ENCODE measurements at regions not wholly inside any gene's neighbourhood (a gene's known extent, or its start where the extent isn't known, plus 50 kb on each side); places are given as distances from the start of the nearest gene placed in this dataset.

- no peak for TF ChIP-seq CTCF (IDR thresholded peaks at IDR 0.05)
- TF ChIP-seq POLR2A (IDR thresholded peaks at IDR 0.05) = no peak
- TF ChIP-seq POLR2AphosphoS5 (IDR thresholded peaks at IDR 0.05) = no peak
- no peak for TF ChIP-seq EP300 (IDR thresholded peaks at IDR 0.05)
These were observed 80.1 kb upstream of the TSHZ2 start for GRCh38 chr20:52892023-52892422.
